GM12865 (cell line): ENCODE measurements at regions not wholly inside any gene's neighbourhood (a gene's known extent, or its start where the extent isn't known, plus 50 kb on each side); places are given as distances from the start of the nearest gene placed in this dataset.
"Not testable (repeated sequence)": the region's sequence is repeated elsewhere in the genome, so short reads cannot be mapped to it uniquely, and the experiment has no call there.

Source experiments
- DNase-seq: peaks from one replicate; pipeline ENCODE4 v3.0.0; 2010; ENCODE audit warnings: low read depth
- H3K4me3 ChIP-seq: 2 replicates; pipeline ENCODE4 v1.5.1; 2011; ENCODE audit warnings: mild to moderate bottlenecking, low read depth, low read length, control low read depth
- TF ChIP-seq, protein P1 (sequence below): IDR thresholded peaks from 2 replicates; pipeline ENCODE4 v1.5.1; 2011; ENCODE audit warnings: low read length, control low read depth, low read depth, inconsistent platforms; ENCODE audit not compliant: insufficient read depth; ENCODE audit errors: missing control alignments

DNA sequence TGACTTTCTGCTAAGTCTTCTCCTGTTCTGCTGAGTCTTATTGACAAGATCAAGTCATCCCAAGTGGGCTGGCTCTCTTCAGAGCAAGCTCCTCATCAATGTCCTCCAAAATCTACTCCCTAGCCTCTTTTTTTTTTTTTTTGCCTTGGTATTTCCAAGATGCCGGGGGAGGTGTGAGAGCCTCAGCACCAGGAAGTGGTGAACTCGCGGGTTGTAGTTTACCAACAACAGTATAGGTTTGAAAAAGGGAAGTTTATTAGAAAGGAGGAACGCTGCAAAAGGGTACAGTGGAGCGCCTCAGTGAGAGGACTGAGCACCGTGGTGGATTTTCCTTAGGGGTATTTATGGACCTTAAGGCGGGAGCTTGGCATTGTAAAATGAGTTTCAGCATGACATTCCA, 94.3 kb upstream of the SGO1 start:
- TF ChIP-seq, protein P1, sequence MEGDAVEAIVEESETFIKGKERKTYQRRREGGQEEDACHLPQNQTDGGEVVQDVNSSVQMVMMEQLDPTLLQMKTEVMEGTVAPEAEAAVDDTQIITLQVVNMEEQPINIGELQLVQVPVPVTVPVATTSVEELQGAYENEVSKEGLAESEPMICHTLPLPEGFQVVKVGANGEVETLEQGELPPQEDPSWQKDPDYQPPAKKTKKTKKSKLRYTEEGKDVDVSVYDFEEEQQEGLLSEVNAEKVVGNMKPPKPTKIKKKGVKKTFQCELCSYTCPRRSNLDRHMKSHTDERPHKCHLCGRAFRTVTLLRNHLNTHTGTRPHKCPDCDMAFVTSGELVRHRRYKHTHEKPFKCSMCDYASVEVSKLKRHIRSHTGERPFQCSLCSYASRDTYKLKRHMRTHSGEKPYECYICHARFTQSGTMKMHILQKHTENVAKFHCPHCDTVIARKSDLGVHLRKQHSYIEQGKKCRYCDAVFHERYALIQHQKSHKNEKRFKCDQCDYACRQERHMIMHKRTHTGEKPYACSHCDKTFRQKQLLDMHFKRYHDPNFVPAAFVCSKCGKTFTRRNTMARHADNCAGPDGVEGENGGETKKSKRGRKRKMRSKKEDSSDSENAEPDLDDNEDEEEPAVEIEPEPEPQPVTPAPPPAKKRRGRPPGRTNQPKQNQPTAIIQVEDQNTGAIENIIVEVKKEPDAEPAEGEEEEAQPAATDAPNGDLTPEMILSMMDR, result no peak
- peak; percentile 10 for DNase-seq
- no peak overlapping the region for H3K4me3 ChIP-seq

DNA sequence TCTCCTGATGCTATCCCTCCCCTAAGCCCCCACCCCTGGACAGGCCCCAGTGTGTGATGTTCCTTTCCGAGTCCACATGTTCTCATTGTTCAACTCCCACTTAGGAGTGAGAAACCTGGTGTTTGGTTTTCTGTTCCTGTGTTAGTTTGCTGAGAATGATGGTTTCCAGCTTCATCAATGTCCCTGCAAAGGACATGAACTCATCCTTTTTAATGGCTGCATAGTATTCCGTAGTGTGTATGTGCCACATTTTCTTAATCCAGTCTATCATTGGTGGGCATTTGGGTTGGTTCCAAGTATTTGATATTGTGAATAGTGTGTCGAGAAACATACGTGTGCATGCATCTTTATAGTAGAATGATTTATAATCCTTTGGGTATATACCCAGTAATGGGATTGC, 80.0 kb upstream of the SGO1 start:
- not testable (repeated sequence) for H3K4me3 ChIP-seq, DNase-seq

DNA sequence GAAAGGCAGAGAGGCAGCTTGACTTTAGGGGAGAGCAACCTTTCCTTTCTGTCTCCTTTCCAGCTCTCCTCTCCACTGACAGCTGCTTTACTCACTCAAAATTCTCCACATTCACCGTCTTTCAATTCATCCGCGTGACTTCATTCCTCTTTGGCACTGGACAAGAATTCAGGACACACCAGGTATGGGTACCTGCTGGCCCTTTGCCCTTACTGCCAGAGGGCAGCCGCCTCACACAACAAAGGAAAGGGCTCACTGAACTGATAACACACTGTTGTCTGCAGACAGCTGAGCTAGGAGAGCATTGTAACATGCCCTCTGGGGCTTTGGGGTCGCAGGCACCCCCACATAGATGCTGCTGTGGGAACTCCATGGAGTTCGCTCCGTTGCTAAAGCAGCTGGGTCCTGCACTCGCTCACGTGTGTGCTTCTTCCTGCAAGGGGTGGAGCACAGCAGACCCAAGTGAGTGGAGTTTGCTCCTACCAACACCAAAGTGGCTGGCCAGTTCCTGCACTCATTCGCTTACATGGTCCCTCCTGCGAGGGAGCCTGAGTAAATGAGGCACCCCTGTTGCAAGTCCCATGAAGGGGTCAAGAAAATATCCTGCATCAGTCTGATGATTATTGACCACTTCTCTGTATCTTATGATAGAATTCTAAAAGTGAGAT, 79.0 kb upstream of the SGO1 start:
- TF ChIP-seq, protein P1, result no peak
- no peak for DNase-seq
- no peak overlapping the region for H3K4me3 ChIP-seq

GRCh38 chr3:20258371-20258770, 72.4 kb upstream of the SGO1 start:
- TF ChIP-seq, protein P1, result no peak
- H3K4me3 ChIP-seq, result no peak overlapping the region
- DNase-seq, result no peak

- no peak overlapping the region for H3K4me3 ChIP-seq
- DNase-seq, result peak; percentile 22
- TF ChIP-seq, protein P1, result no peak
Observed at GRCh38 chr3:20256144-20256543, 70.1 kb upstream of the SGO1 start.

- TF ChIP-seq, protein P1, result no peak
- no peak overlapping the region for H3K4me3 ChIP-seq
- DNase-seq, result no peak
Observed at GRCh38 chr3:20254268-20255117, 68.5 kb upstream of the SGO1 start.

DNA sequence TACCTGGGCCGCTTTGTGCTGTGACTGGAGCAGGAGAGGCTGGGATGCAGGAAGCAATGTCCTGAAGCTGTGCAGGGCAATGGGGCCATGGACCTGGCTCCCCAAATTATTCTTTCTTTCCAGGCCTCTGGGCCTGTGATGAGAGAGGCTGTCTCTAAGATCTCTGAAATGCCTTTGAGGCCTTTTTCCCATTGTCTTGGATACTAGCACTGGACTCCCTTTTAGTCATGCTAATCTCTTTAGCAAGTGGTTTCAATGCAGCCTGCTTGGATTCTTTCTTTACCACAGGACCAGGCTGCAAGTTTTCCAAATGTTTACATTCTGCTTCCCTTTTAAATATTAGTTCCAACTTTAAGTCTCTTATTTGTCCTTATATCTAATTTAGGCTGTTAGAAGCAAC, 64.8 kb upstream of the SGO1 start:
- DNase-seq, result no peak
- TF ChIP-seq, protein P1, result no peak
- H3K4me3 ChIP-seq, result no peak overlapping the region
